H9 (cell line): ENCODE measurements at regions not wholly inside any gene's neighbourhood (a gene's known extent, or its start where the extent isn't known, plus 50 kb on each side); places are given as distances from the start of the nearest gene placed in this dataset.

Experiments used
- DNase-seq: peaks from one replicate; pipeline ENCODE4 v3.0.0-alpha.2; 2017
- H2AFZ ChIP-seq: one replicate; pipeline ENCODE4 v1.6.1; 2013; ENCODE audit warnings: mild to moderate bottlenecking, low read length, control low read depth, moderate library complexity
- H2AK5ac ChIP-seq: 2 replicates; pipeline ENCODE4 v1.6.1; 2013; ENCODE audit warnings: low read length, control low read depth, mixed read lengths; ENCODE audit not compliant: insufficient read length
- H2BK120ac ChIP-seq: one replicate; pipeline ENCODE4 v1.6.1; 2013; ENCODE audit warnings: low read depth, mild to moderate bottlenecking, low read length, control low read depth, inconsistent platforms; ENCODE audit not compliant: poor library complexity, severe bottlenecking
- H2BK12ac ChIP-seq: 2 replicates; pipeline ENCODE4 v1.6.1; 2013; ENCODE audit warnings: low read length, control low read depth, mixed read lengths, low read depth; ENCODE audit not compliant: insufficient read length
- H2BK15ac ChIP-seq: 2 replicates; pipeline ENCODE4 v1.6.1; 2013; ENCODE audit warnings: low read depth, low read length, control low read depth
- H2BK20ac ChIP-seq: one replicate; pipeline ENCODE4 v1.6.1; 2013; ENCODE audit warnings: low read depth, mild to moderate bottlenecking, low read length, control low read depth, inconsistent platforms; ENCODE audit not compliant: poor library complexity, severe bottlenecking
- H2BK5ac ChIP-seq: 2 replicates; pipeline ENCODE4 v1.6.1; 2013; ENCODE audit warnings: low read length, control low read depth, mixed read lengths; ENCODE audit not compliant: insufficient read length
- H3K14ac ChIP-seq: 2 replicates; pipeline ENCODE4 v1.6.1; 2013; ENCODE audit warnings: low read length, control low read depth; ENCODE audit not compliant: insufficient read depth
- H3K18ac ChIP-seq: 2 replicates; pipeline ENCODE4 v1.6.1; 2013; ENCODE audit warnings: low read depth, mild to moderate bottlenecking, mixed read lengths, low read length, control low read depth; ENCODE audit not compliant: insufficient read length
- H3K23ac ChIP-seq: 2 replicates; pipeline ENCODE4 v1.6.1; 2013; ENCODE audit warnings: low read length, control low read depth, mixed read lengths, low read depth; ENCODE audit not compliant: insufficient read length
- H3K23me2 ChIP-seq: 2 replicates; pipeline ENCODE4 v1.6.1; 2013; ENCODE audit warnings: low read depth, mild to moderate bottlenecking, mixed read lengths, low read length, control low read depth; ENCODE audit not compliant: insufficient read length, poor library complexity, severe bottlenecking
- H3K27ac ChIP-seq: 2 replicates; pipeline ENCODE4 v1.5.1; 2013; ENCODE audit warnings: low read length, control low read depth, mixed read lengths, low read depth; ENCODE audit not compliant: insufficient read length
- H3K27me3 ChIP-seq: 2 replicates; pipeline ENCODE4 v1.6.1; 2013; ENCODE audit warnings: low read length, control low read depth, inconsistent platforms; ENCODE audit not compliant: insufficient read depth
- H3K4ac ChIP-seq: 2 replicates; pipeline ENCODE4 v1.6.1; 2013; ENCODE audit warnings: low read depth, mild to moderate bottlenecking, control low read depth, inconsistent platforms, low read length, moderate library complexity
- H3K4me1 ChIP-seq: 2 replicates; pipeline ENCODE4 v1.6.1; 2013; ENCODE audit warnings: low read length, control low read depth, inconsistent platforms; ENCODE audit not compliant: insufficient read depth
- H3K4me2 ChIP-seq: 2 replicates; pipeline ENCODE4 v1.6.1; 2013; ENCODE audit warnings: low read length, control low read depth, mixed read lengths; ENCODE audit not compliant: insufficient read length, insufficient read depth
- H3K56ac ChIP-seq: 2 replicates; pipeline ENCODE4 v1.6.1; 2013; ENCODE audit warnings: low read depth, mild to moderate bottlenecking, mixed read lengths, low read length, control low read depth; ENCODE audit not compliant: insufficient read length
- H3K79me1 ChIP-seq: 2 replicates; pipeline ENCODE4 v1.6.1; 2013; ENCODE audit warnings: low read depth, mild to moderate bottlenecking, moderate library complexity, low read length, control low read depth, inconsistent platforms; ENCODE audit not compliant: insufficient read depth, poor library complexity, severe bottlenecking
- H3K79me2 ChIP-seq: 2 replicates; pipeline ENCODE4 v1.6.1; 2013; ENCODE audit warnings: low read length, control low read depth, inconsistent platforms; ENCODE audit not compliant: insufficient read depth
- H3K9ac ChIP-seq: 2 replicates; pipeline ENCODE4 v1.6.1; 2013; ENCODE audit warnings: low read length, control low read depth, mixed read lengths; ENCODE audit not compliant: insufficient read length; ENCODE audit errors: extremely low read depth
- H3K9me3 ChIP-seq: one replicate; pipeline ENCODE4 v1.6.1; 2013; ENCODE audit warnings: low read depth, low read length, inconsistent platforms; ENCODE audit not compliant: control insufficient read depth
- H3T11ph ChIP-seq: one replicate; pipeline ENCODE4 v1.6.1; 2013; ENCODE audit warnings: mild to moderate bottlenecking, low read length, control low read depth, inconsistent platforms
- H4K20me1 ChIP-seq: one replicate; pipeline ENCODE4 v1.6.1; 2013; ENCODE audit not compliant: control insufficient read depth, insufficient read length, insufficient read depth
- H4K5ac ChIP-seq: 2 replicates; pipeline ENCODE4 v1.6.1; 2013; ENCODE audit warnings: low read depth, mild to moderate bottlenecking, mixed read lengths, low read length, control low read depth; ENCODE audit not compliant: insufficient read length
- H4K8ac ChIP-seq: replicated peaks from 2 replicates; pipeline ENCODE4 v1.6.1; 2013; ENCODE audit warnings: low read length, control low read depth, mixed read lengths, low read depth; ENCODE audit not compliant: insufficient read length
- H4K91ac ChIP-seq: 2 replicates; pipeline ENCODE4 v1.6.1; 2013; ENCODE audit warnings: low read depth, mild to moderate bottlenecking, moderate library complexity, mixed read lengths, low read length, control low read depth; ENCODE audit not compliant: insufficient read length
- H3K27ac Mint-ChIP-seq, 3 experiments: 2 replicates in 2 of 3; 3 replicates in 1 of 3; pipeline ENCODE4 v1.8.0; 2020 to 2021; ENCODE audit warnings: mixed read lengths in 3 of 3, mild to moderate bottlenecking in 1 of 3, moderate library complexity in 1 of 3
- H3K27me3 Mint-ChIP-seq: 2 replicates; pipeline ENCODE4 v1.8.0; 2021; ENCODE audit warnings: low read depth, mild to moderate bottlenecking, moderate library complexity, mixed read lengths
- H3K36me3 Mint-ChIP-seq, 3 experiments: 2 replicates in 2 of 3; 3 replicates in 1 of 3; pipeline ENCODE4 v1.8.0; 2020 to 2021; ENCODE audit warnings: low read depth in 3 of 3, mixed read lengths in 3 of 3; ENCODE audit not compliant: insufficient read depth in 1 of 3
- H3K4me1 Mint-ChIP-seq, 2 experiments: 2 replicates each; pipeline ENCODE4 v1.8.0; 2020; ENCODE audit warnings: mixed read lengths in 2 of 2
- H3K4me3 Mint-ChIP-seq, 2 experiments: 2 replicates in 1 of 2; 3 replicates in 1 of 2; pipeline ENCODE4 v1.8.0; 2020 to 2021; ENCODE audit warnings: mild to moderate bottlenecking in 2 of 2, mixed read lengths in 2 of 2, moderate library complexity in 1 of 2
- H3K9me3 Mint-ChIP-seq, 2 experiments: 2 replicates in 1 of 2; 3 replicates in 1 of 2; pipeline ENCODE4 v1.8.0; 2020; ENCODE audit warnings: mild to moderate bottlenecking in 2 of 2, mixed read lengths in 2 of 2, moderate library complexity in 1 of 2
- WGBS: extraction: QIAGEN DNeasy Blood & Tissue Kit; methylation state at CpG from one replicate; pipeline ENCODE4 v1.1.7; 2013; ENCODE audit warnings: missing lambda C conversion rate, low lambda C conversion rate, mixed read lengths; ENCODE audit not compliant: insufficient read length; ENCODE audit errors: extremely low coverage; 5-methylcytosine and 5-hydroxymethylcytosine counted together
- TF ChIP-seq, protein P1 (sequence below): fragments of 200-600 bp; sonication (generic); conservative IDR thresholded peaks from 3 replicates; pipeline ENCODE4 v1.8.0; 2021; ENCODE audit warnings: antibody characterized with exemption, mild to moderate bottlenecking

DNA sequence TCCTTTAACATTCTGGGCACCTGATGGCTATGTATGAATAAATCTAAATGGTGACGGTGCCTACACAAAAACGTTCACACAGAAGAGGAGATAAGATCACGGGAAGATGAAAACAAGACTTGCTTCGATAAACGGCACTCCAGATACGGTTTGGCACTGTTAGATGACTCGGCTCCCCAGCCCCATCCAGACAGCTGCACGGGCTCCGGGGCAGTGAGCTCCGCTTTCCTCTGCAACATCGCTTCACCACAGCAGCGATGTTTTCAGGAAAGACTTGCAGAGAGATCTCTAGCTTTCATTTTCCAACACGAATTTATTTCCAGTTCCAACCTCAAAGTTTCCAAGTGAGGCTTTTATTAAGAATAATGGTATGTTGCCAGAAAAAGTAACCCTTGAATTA, 132.1 kb downstream of the KLF6 start:
- no peak overlapping the region for H3K4me3 Mint-ChIP-seq
- no peaks in the 10 kb centered on the region for H3K79me1 ChIP-seq
- no peak overlapping the region for H3K56ac ChIP-seq
- H3K27me3 ChIP-seq, result no peaks in the 10 kb centered on the region
- peaks cover 4 to 7% of the 10 kb centered on the region in 2 experiments; a peak in 2 of 4 replicates for H3K4me1 Mint-ChIP-seq
- no peak overlapping the region for H2BK15ac ChIP-seq
- no peak overlapping the region for H2BK5ac ChIP-seq
- no peak overlapping the region for H3T11ph ChIP-seq
- H3K4ac ChIP-seq, result no peak overlapping the region
- H4K5ac ChIP-seq, result no peak overlapping the region
- H2AFZ ChIP-seq, result no peak overlapping the region
- no CpG with 5 or more reads among the region's 13 CpGs for WGBS
- H3K9me3 Mint-ChIP-seq, result no peaks in the 10 kb centered on the region; a peak in 1 of 5 replicates
- no peaks in the 10 kb centered on the region for H3K23me2 ChIP-seq
- H3K9me3 ChIP-seq, result no peaks in the 10 kb centered on the region
- no peak overlapping the region for H2AK5ac ChIP-seq
- H3K4me2 ChIP-seq, result no peak overlapping the region
- no peak overlapping the region for H4K91ac ChIP-seq
- no peak overlapping the region for H3K18ac ChIP-seq
- no peak overlapping the region for H2BK12ac ChIP-seq
- no peaks in the 10 kb centered on the region for H3K36me3 Mint-ChIP-seq
- H4K20me1 ChIP-seq, result no peaks in the 10 kb centered on the region
- H3K27ac ChIP-seq, result no peak overlapping the region
- no peaks in the 10 kb centered on the region for H3K79me2 ChIP-seq
- H4K8ac ChIP-seq, result no peak overlapping the region
- no peaks in the 10 kb centered on the region; the same call in 1 of the 2 replicates for H3K4me1 ChIP-seq
- no peak overlapping the region for H2BK20ac ChIP-seq
- no peak overlapping the region for H3K23ac ChIP-seq
- no peak overlapping the region for H3K9ac ChIP-seq
- no peak for DNase-seq
- H3K14ac ChIP-seq, result no peak overlapping the region
- TF ChIP-seq, protein P1, sequence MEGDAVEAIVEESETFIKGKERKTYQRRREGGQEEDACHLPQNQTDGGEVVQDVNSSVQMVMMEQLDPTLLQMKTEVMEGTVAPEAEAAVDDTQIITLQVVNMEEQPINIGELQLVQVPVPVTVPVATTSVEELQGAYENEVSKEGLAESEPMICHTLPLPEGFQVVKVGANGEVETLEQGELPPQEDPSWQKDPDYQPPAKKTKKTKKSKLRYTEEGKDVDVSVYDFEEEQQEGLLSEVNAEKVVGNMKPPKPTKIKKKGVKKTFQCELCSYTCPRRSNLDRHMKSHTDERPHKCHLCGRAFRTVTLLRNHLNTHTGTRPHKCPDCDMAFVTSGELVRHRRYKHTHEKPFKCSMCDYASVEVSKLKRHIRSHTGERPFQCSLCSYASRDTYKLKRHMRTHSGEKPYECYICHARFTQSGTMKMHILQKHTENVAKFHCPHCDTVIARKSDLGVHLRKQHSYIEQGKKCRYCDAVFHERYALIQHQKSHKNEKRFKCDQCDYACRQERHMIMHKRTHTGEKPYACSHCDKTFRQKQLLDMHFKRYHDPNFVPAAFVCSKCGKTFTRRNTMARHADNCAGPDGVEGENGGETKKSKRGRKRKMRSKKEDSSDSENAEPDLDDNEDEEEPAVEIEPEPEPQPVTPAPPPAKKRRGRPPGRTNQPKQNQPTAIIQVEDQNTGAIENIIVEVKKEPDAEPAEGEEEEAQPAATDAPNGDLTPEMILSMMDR, result no peak
- no peak overlapping the region for H2BK120ac ChIP-seq
- H3K27me3 Mint-ChIP-seq, result peaks cover 2% of the 10 kb centered on the region
- no peak overlapping the region for H3K27ac Mint-ChIP-seq
